Esophagus muscularis mucosa (tissue), 4 donors: ENCODE measurements at regions not wholly inside any gene's neighbourhood (a gene's known extent, or its start where the extent isn't known, plus 50 kb on each side); places are given as distances from the start of the nearest gene placed in this dataset.

Source experiments
- DNase-seq: peaks from one replicate; pipeline ENCODE4 v3.0.0-alpha.2; 2017; ENCODE audit errors: extremely low spot score
- H3K27ac ChIP-seq, 4 donors: fragments of 200-600 bp; sonication (generic); replicated peaks in 1 of 4; 1 replicate in 3 of 4; 2 replicates in 1 of 4; pipeline ENCODE4 v1.5.1; 2016 to 2019; ENCODE audit warnings: mild to moderate bottlenecking in 1 of 4
- H3K27me3 ChIP-seq, 4 donors: fragments of 200-600 bp; sonication (generic); one replicate each; pipeline versions ENCODE4 v1.5.1 to v1.6.0; 2016 to 2019
- H3K36me3 ChIP-seq, 4 donors: fragments of 200-600 bp; sonication (generic); one replicate each; pipeline ENCODE4 v1.5.1; 2016 to 2019
- H3K4me1 ChIP-seq, 4 donors: fragments of 200-600 bp; sonication (generic); one replicate each; pipeline ENCODE4 v1.5.1; 2016 to 2019
- H3K4me3 ChIP-seq, 4 donors: fragments of 200-600 bp; sonication (generic); 1 replicate in 2 of 4; 2 replicates in 2 of 4; pipeline ENCODE4 v1.5.1; 2016 to 2019; ENCODE audit warnings: mild to moderate bottlenecking in 4 of 4, moderate library complexity in 1 of 4
- H3K9me3 ChIP-seq, 4 donors: fragments of 200-600 bp; sonication (generic); 1 replicate in 3 of 4; 2 replicates in 1 of 4; pipeline ENCODE4 v1.5.1; 2016 to 2019
- EP300 ChIP-seq: sonication (generic); formaldehyde crosslinking; IDR thresholded peaks from one replicate; pipeline ENCODE4 v1.6.1; 2017; ENCODE audit warnings: antibody characterized with exemption
- POLR2A ChIP-seq: fragments of 450-650 bp; IDR thresholded peaks from one replicate; pipeline ENCODE4 v1.6.1; 2017; ENCODE audit warnings: antibody characterized with exemption, moderate library complexity, mild to moderate bottlenecking, low read depth
- POLR2AphosphoS5 ChIP-seq, 2 donors: sonication (generic); formaldehyde crosslinking; IDR thresholded peaks; one replicate each; pipeline ENCODE4 v1.6.1; 2017; ENCODE audit warnings: antibody characterized with exemption in 2 of 2
- WGBS: methylation state at CpG from one replicate; pipeline ENCODE4 v1.1.5; 2018; 5-methylcytosine and 5-hydroxymethylcytosine counted together
- intact Hi-C: fragments of 100-400 bp; cut with DNase I; formaldehyde crosslinking; loops from one replicate; pipeline ENCODE4 v1.15.1; 2023
- TF ChIP-seq, protein P1 (sequence below), 3 experiments: fragments of 200-600 bp in 2 of 3; fragments of 450-650 bp in 1 of 3; sonication (generic) in 2 of 3; IDR thresholded peaks; one replicate each; pipeline ENCODE4 v1.5.1; 2017 to 2019; ENCODE audit warnings: antibody characterized with exemption in 3 of 3, mild to moderate bottlenecking in 2 of 3, moderate library complexity in 1 of 3

DNA sequence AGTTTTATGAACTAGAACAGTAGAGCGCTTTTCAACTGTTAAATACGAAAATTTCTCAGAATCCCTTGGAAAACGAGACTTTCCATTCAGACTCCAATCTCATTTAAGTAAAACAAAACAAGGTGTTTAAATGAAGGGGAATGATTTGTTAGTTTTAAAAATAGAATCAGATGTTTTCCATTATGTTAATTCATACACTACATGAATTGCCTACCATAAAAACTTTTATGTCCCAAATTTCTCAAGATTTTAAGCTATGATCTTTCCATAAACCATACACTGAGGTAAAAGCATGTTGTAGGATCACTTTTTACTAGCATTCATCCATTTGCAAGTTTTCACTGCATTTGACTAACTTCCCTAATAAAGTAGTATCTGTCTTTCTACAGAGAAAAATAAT is 180.3 kb upstream of the ZP4 start:
- Histone ChIP-seq H3K4me3 (no peak overlapping the region), H3K27ac (no peak overlapping the region), H3K27me3 (no peaks in the 10 kb centered on the region), H3K4me1 (no peaks in the 10 kb centered on the region), H3K36me3 (no peaks in the 10 kb centered on the region), H3K9me3 (no peaks in the 10 kb centered on the region)
- TF ChIP-seq EP300 (no peak), POLR2A (no peak), POLR2AphosphoS5 (IDR thresholded peaks at IDR 0.05) (no peak)
- TF ChIP-seq, protein P1, sequence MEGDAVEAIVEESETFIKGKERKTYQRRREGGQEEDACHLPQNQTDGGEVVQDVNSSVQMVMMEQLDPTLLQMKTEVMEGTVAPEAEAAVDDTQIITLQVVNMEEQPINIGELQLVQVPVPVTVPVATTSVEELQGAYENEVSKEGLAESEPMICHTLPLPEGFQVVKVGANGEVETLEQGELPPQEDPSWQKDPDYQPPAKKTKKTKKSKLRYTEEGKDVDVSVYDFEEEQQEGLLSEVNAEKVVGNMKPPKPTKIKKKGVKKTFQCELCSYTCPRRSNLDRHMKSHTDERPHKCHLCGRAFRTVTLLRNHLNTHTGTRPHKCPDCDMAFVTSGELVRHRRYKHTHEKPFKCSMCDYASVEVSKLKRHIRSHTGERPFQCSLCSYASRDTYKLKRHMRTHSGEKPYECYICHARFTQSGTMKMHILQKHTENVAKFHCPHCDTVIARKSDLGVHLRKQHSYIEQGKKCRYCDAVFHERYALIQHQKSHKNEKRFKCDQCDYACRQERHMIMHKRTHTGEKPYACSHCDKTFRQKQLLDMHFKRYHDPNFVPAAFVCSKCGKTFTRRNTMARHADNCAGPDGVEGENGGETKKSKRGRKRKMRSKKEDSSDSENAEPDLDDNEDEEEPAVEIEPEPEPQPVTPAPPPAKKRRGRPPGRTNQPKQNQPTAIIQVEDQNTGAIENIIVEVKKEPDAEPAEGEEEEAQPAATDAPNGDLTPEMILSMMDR (IDR thresholded peaks at IDR 0.05) = no peak
- intact Hi-C loops = no loop called here
- 86% methylated on average over 3 of the region's 3 CpGs for WGBS
- no peak for DNase-seq

DNA sequence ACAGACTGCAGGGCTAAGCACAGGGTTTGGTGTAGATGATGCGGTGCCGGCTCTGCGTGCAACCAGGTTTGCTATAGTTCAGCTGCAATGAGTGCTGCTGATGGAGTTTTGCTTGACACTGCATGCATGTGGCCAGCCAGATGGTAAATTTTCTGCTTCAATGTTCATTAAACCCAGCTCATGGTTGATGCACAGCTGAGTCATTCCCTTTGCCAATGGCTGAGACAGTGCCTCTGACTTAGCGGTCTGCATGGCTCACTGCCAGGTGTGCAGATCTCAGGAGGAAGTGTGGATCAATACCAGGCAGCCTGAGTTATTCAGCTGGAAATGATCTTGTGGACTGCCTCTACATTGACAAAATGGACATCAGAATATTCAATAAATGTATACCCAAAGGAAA is 172.7 kb upstream of the ZP4 start:
- Histone ChIP-seq H3K36me3 (no peaks in the 10 kb centered on the region), H3K9me3 (no peaks in the 10 kb centered on the region), H3K27ac (no peak overlapping the region), H3K27me3 (no peaks in the 10 kb centered on the region), H3K4me3 (no peak overlapping the region), H3K4me1 (no peaks in the 10 kb centered on the region)
- intact Hi-C loops = no loop called here
- TF ChIP-seq POLR2AphosphoS5 (IDR thresholded peaks at IDR 0.05) = no peak
- TF ChIP-seq EP300 = no peak
- TF ChIP-seq POLR2A = no peak
- TF ChIP-seq, protein P1 (IDR thresholded peaks at IDR 0.05) = no peak
- DNase-seq = no peak
- WGBS = 69% methylated on average over 4 of the region's 4 CpGs

DNA sequence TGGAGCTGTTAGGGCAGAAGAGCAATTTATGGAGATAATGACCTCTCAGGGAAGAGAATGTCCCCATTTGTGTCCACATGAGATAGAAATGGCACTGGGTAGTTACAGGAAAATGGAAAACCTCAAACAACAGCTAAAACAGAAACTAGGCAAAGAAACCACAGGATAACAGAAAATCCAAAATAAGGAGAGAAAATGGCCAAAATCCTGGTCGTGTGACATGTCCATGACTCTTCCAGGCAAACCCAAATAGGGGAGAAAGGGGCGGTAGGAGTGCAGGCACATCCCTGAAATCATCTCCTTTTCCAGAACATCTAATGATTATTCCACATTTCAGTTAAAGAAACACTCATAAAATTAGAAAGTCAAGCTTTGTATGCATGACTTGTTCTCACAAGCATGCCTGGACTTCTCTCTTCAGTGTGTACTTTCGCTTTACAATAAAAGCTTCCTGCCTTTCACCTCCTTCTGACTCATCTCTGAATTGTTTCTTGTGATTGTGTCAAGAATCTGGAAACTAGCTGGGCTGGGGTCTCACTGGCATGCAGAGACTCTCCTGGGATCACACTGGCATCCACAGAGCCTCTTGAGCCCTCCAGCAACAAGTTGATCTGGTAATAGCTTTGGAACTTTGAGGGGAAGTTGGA is 171.4 kb upstream of the ZP4 start:
- WGBS = 93% methylated on average over 3 of the region's 3 CpGs
- Histone ChIP-seq H3K27me3 (no peaks in the 10 kb centered on the region), H3K9me3 (no peaks in the 10 kb centered on the region), H3K27ac (no peak overlapping the region), H3K4me1 (no peaks in the 10 kb centered on the region), H3K36me3 (no peaks in the 10 kb centered on the region), H3K4me3 (no peak overlapping the region)
- DNase-seq = no peak
- intact Hi-C loops = no loop called here
- TF ChIP-seq EP300 (no peak), POLR2A (no peak)

DNA sequence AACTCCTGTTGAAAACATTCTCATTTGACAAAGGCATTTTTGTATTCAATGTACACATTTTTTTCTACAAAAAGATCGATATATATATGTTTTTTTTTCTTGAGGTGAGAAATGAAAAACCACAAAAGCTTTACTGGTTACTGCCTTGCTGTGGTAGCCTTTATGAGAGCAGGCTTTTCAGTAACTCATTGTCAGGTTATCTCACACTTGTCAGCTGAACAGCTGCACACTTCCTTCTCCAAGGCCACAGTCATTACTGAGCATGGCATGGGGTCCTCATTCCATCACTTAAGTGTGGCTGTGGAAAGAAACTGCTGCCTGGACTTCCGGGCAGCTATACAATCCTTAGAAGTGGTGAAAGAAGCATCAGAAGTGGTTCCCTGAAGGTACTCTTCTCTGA is 169.3 kb upstream of the ZP4 start:
- H3K9me3 ChIP-seq = no peaks in the 10 kb centered on the region
- DNase-seq = no peak
- H3K27ac ChIP-seq = no peak overlapping the region
- no peaks in the 10 kb centered on the region for H3K4me1 ChIP-seq
- H3K27me3 ChIP-seq = no peaks in the 10 kb centered on the region
- no peak overlapping the region for H3K4me3 ChIP-seq
- TF ChIP-seq POLR2AphosphoS5 (IDR thresholded peaks at IDR 0.05) (no peak), EP300 (no peak), POLR2A (no peak)
- TF ChIP-seq, protein P1 (IDR thresholded peaks at IDR 0.05) = no peak
- H3K36me3 ChIP-seq = no peaks in the 10 kb centered on the region
- intact Hi-C loops = no loop called here
- WGBS = 50% methylated on average over 2 of the region's 2 CpGs

DNA sequence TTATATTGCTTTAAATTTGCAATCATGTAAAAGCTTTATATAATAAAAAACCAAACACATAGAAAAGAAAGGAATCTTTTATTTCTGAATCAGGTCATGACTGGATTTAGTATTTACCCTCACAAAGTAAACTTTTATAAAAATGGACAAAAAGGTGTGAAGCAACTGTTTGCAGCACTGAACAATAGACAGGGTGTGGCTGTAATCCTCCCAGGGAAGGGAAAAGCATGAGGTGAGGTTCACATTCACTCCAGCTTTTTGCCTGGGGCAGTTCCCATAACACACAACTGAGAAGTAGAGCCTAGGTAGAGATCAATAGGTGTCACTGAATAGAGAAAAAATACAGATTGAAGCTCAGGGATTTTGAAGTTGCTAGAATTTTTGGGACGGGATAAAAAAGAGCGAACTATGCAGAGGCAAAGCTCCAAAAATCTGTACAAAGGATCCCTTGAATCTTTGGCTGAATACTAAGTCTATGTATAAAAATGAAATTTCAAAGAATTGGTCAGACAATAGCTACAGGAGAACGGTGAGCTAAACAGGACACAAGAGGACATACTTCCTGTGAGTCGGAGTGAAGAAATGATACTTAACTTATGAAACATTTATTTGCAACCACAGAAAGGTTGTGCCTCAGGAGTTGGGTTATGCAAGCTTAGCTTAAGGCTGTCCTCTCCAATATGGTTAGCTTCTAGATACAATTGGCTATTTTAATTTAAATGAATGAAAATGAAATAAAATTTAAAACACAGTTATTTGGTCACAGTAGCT is 162.0 kb upstream of the ZP4 start:
- H3K36me3 ChIP-seq = no peaks in the 10 kb centered on the region
- no peak for DNase-seq
- no peak overlapping the region for H3K4me3 ChIP-seq
- no peaks in the 10 kb centered on the region for H3K9me3 ChIP-seq
- WGBS = 83% methylated on average over 4 of the region's 4 CpGs
- intact Hi-C loops = no loop called here
- H3K27ac ChIP-seq = no peak overlapping the region
- TF ChIP-seq POLR2A (no peak), EP300 (no peak), POLR2AphosphoS5 (IDR thresholded peaks at IDR 0.05) (no peak)
- TF ChIP-seq, protein P1 (IDR thresholded peaks at IDR 0.05) = no peak
- no peaks in the 10 kb centered on the region for H3K27me3 ChIP-seq
- H3K4me1 ChIP-seq = no peaks in the 10 kb centered on the region
